ENCODE measurements at regions not wholly inside any gene's neighbourhood (a gene's known extent, or its start where the extent isn't known, plus 50 kb on each side); places are given as distances from the start of the nearest gene placed in this dataset.
"Not testable (repeated sequence)": the region's sequence is repeated elsewhere in the genome, so short reads cannot be mapped to it uniquely, and the experiment has no call there.

GRCh38 chr13:62747152-62747551 is 1331.5 kb upstream of the PCDH20 start:
- Mint-ChIP-seq H3K4me3 (ENCODE audit: low read depth) (no peak overlapping the region), H3K36me3 (ENCODE audit: insufficient read depth) (no peaks in the 10 kb centered on the region), H3K27me3 (no peaks in the 10 kb centered on the region), H3K27ac (no peak overlapping the region), H3K9me3 (ENCODE audit: low read depth) (peaks cover 3% of the 10 kb centered on the region), H3K4me1 (ENCODE audit: low read depth) (no peaks in the 10 kb centered on the region)
- no peak for DNase-seq (ENCODE audit: low spot score, unreplicated experiment)
- TF ChIP-seq CTCF (IDR thresholded peaks at IDR 0.05; ENCODE audit: unreplicated experiment) = no peak

- H3K4me1 Mint-ChIP-seq (ENCODE audit: low read depth); H3K27ac Mint-ChIP-seq; DNase-seq (ENCODE audit: low spot score, unreplicated experiment); H3K36me3 Mint-ChIP-seq (ENCODE audit: insufficient read depth); H3K27me3 Mint-ChIP-seq; H3K4me3 Mint-ChIP-seq (ENCODE audit: low read depth): not testable (repeated sequence)
- H3K9me3 Mint-ChIP-seq (ENCODE audit: low read depth) = peaks cover 32% of the 10 kb centered on the region
Observed at GRCh38 chr13:62729746-62730145, 1314.1 kb upstream of the PCDH20 start.

- no peaks in the 10 kb centered on the region for H3K27me3 Mint-ChIP-seq
Observed at GRCh38 chr13:62721893-62722292, 1306.2 kb upstream of the PCDH20 start.

GRCh38 chr13:62711948-62712347 is 1296.3 kb upstream of the PCDH20 start:
- not testable (repeated sequence) for H3K9me3 Mint-ChIP-seq (ENCODE audit: low read depth); H3K4me1 Mint-ChIP-seq (ENCODE audit: low read depth); H3K27ac Mint-ChIP-seq; H3K27me3 Mint-ChIP-seq; DNase-seq (ENCODE audit: low spot score, unreplicated experiment); H3K36me3 Mint-ChIP-seq (ENCODE audit: insufficient read depth); H3K4me3 Mint-ChIP-seq (ENCODE audit: low read depth)

More at GRCh38 chr13:62721893-62722292, 1306.2 kb upstream of the PCDH20 start:
- H3K4me1 Mint-ChIP-seq (ENCODE audit: low read depth) = no peaks in the 10 kb centered on the region
- H3K36me3 Mint-ChIP-seq (ENCODE audit: insufficient read depth) = no peaks in the 10 kb centered on the region
- TF ChIP-seq CTCF (IDR thresholded peaks at IDR 0.05; ENCODE audit: unreplicated experiment) = no peak
- H3K9me3 Mint-ChIP-seq (ENCODE audit: low read depth) = peaks cover 5% of the 10 kb centered on the region
- DNase-seq (ENCODE audit: low spot score, unreplicated experiment) = no peak
- no peak overlapping the region for H3K27ac Mint-ChIP-seq
- H3K4me3 Mint-ChIP-seq (ENCODE audit: low read depth) = no peak overlapping the region

GRCh38 chr13:62710787-62711186 is 1295.1 kb upstream of the PCDH20 start:
- Mint-ChIP-seq H3K27ac (no peak overlapping the region), H3K36me3 (ENCODE audit: insufficient read depth) (no peaks in the 10 kb centered on the region), H3K9me3 (ENCODE audit: low read depth) (no peaks in the 10 kb centered on the region), H3K27me3 (no peaks in the 10 kb centered on the region), H3K4me1 (ENCODE audit: low read depth) (peaks cover 4% of the 10 kb centered on the region), H3K4me3 (ENCODE audit: low read depth) (no peak overlapping the region)
- TF ChIP-seq CTCF (IDR thresholded peaks at IDR 0.05; ENCODE audit: unreplicated experiment) = no peak
- DNase-seq (ENCODE audit: low spot score, unreplicated experiment) = no peak

- DNase-seq (ENCODE audit: low spot score, unreplicated experiment) = no peak
- no peak for TF ChIP-seq CTCF (IDR thresholded peaks at IDR 0.05; ENCODE audit: unreplicated experiment)
- Mint-ChIP-seq H3K4me3 (ENCODE audit: low read depth) (no peak overlapping the region), H3K36me3 (ENCODE audit: insufficient read depth) (no peaks in the 10 kb centered on the region), H3K4me1 (ENCODE audit: low read depth) (peaks cover 9% of the 10 kb centered on the region), H3K27me3 (no peaks in the 10 kb centered on the region), H3K27ac (no peak overlapping the region), H3K9me3 (ENCODE audit: low read depth) (no peaks in the 10 kb centered on the region)
Observed at GRCh38 chr13:62706048-62706447, 1290.4 kb upstream of the PCDH20 start.
